GM18873 (cell line): ENCODE measurements at regions not wholly inside any gene's neighbourhood (a gene's known extent, or its start where the extent isn't known, plus 50 kb on each side); places are given as distances from the start of the nearest gene placed in this dataset.
"Not testable (repeated sequence)": the region's sequence is repeated elsewhere in the genome, so short reads cannot be mapped to it uniquely, and the experiment has no call there.

ENCODE experiments used
- ATAC-seq: cut with Tn5 transposase; IDR thresholded peaks from one replicate; pipeline ENCODE4 v1.9.1; 2021; ENCODE audit warnings: mild to moderate bottlenecking, moderate library complexity, moderate number of reproducible peaks; ENCODE audit not compliant: unreplicated experiment, low FRiP score

- ATAC-seq, result no peak
Measured at GRCh38 chr14:82850576-82850975, 1316.9 kb upstream of the SEL1L start.

- no peak for ATAC-seq
Measured at GRCh38 chr14:82854131-82854530, 1320.5 kb upstream of the SEL1L start.

- ATAC-seq, result no peak
Measured at GRCh38 chr14:82854901-82855300, 1321.2 kb upstream of the SEL1L start.

GRCh38 chr14:82855912-82856391, 1322.3 kb upstream of the SEL1L start:
- ATAC-seq, result no peak

GRCh38 chr14:82861313-82861712, 1327.7 kb upstream of the SEL1L start:
- no peak for ATAC-seq

- ATAC-seq, result no peak
Measured at GRCh38 chr14:82872494-82872893, 1338.8 kb upstream of the SEL1L start.

GRCh38 chr14:82878951-82879350, 1345.3 kb upstream of the SEL1L start:
- no peak for ATAC-seq

GRCh38 chr14:82879949-82880535, 1346.4 kb upstream of the SEL1L start:
- no peak for ATAC-seq

- ATAC-seq, result no peak
Measured at GRCh38 chr14:82886670-82887069, 1353.0 kb upstream of the SEL1L start.

GRCh38 chr14:82889701-82890100, 1356.0 kb upstream of the SEL1L start:
- ATAC-seq, result no peak

GRCh38 chr14:82896476-82896875, 1362.8 kb upstream of the SEL1L start:
- ATAC-seq, result no peak

GRCh38 chr14:82897469-82898308, 1364.0 kb upstream of the SEL1L start:
- no peak for ATAC-seq

- no peak for ATAC-seq
Measured at GRCh38 chr14:82905762-82906161, 1372.1 kb upstream of the SEL1L start.

GRCh38 chr14:82911930-82912329, 1378.3 kb upstream of the SEL1L start:
- ATAC-seq, result no peak

- no peak for ATAC-seq
Measured at GRCh38 chr14:82913396-82913795, 1379.7 kb upstream of the SEL1L start.

GRCh38 chr14:82915381-82915780, 1381.7 kb upstream of the SEL1L start:
- ATAC-seq, result no peak

GRCh38 chr14:82935691-82936090, 1402.0 kb upstream of the SEL1L start:
- ATAC-seq, result no peak

GRCh38 chr14:82951171-82951570, 1417.5 kb upstream of the SEL1L start:
- no peak for ATAC-seq

- no peak for ATAC-seq
Measured at GRCh38 chr14:82963756-82964155, 1430.1 kb upstream of the SEL1L start.

GRCh38 chr14:82987502-82988124, 1454.0 kb upstream of the SEL1L start:
- no peak for ATAC-seq

GRCh38 chr14:82994547-82994946, 1460.9 kb upstream of the SEL1L start:
- not testable (repeated sequence) for ATAC-seq
